DND-41 (cell line): ENCODE measurements at regions not wholly inside any gene's neighbourhood (a gene's known extent, or its start where the extent isn't known, plus 50 kb on each side); places are given as distances from the start of the nearest gene placed in this dataset.

Experiments
- EZH2 ChIP-seq: IDR thresholded peaks from 3 replicates; pipeline ENCODE4 v1.6.1; 2012; ENCODE audit warnings: borderline replicate concordance, low read depth, mild to moderate bottlenecking, moderate library complexity, low read length, inconsistent platforms; ENCODE audit not compliant: severe bottlenecking
- TF ChIP-seq, protein P1 (sequence below): IDR thresholded peaks from 2 replicates; pipeline ENCODE4 v1.5.1; 2012; ENCODE audit warnings: borderline replicate concordance, low read length, moderate library complexity, mild to moderate bottlenecking; ENCODE audit not compliant: poor library complexity, severe bottlenecking; ENCODE audit errors: extremely low read depth

DNA sequence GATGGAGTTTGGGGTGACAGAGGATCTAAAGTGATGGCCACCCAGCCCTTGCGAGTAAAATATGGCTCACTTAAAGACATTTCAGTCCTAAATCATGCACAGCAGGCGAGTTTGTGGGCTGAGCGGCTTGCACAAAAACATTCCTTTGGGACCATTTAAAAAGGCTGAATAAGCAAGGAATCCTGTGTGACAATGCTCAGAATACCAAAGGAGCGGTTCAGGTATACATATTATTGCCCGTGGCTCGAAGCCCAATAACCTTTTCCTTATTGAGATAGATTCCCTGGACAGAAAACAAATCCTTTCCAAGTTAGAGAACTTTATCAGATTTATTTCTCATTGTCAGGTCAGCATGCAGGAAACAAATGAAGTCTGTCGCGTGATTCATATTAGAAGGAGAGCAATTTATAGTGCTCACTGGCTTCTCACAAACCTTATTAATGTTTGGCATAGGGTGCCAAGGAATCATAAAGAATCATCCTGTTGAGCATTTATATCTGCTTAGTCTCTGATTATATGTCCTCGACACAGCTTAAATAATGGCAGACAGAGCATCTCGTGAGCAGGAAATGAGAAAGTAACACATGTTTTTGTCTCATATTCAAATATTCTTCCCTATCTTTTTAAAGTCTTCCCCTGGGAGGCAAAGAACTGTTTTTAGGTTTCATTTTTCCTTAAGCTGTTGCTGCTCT lies 121.3 kb downstream of the TRMT11 start:
- TF ChIP-seq, protein P1, sequence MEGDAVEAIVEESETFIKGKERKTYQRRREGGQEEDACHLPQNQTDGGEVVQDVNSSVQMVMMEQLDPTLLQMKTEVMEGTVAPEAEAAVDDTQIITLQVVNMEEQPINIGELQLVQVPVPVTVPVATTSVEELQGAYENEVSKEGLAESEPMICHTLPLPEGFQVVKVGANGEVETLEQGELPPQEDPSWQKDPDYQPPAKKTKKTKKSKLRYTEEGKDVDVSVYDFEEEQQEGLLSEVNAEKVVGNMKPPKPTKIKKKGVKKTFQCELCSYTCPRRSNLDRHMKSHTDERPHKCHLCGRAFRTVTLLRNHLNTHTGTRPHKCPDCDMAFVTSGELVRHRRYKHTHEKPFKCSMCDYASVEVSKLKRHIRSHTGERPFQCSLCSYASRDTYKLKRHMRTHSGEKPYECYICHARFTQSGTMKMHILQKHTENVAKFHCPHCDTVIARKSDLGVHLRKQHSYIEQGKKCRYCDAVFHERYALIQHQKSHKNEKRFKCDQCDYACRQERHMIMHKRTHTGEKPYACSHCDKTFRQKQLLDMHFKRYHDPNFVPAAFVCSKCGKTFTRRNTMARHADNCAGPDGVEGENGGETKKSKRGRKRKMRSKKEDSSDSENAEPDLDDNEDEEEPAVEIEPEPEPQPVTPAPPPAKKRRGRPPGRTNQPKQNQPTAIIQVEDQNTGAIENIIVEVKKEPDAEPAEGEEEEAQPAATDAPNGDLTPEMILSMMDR: no peak
- no peak for TF ChIP-seq EZH2
